ENCODE measurements at regions not wholly inside any gene's neighbourhood (a gene's known extent, or its start where the extent isn't known, plus 50 kb on each side); places are given as distances from the start of the nearest gene placed in this dataset.

DNA sequence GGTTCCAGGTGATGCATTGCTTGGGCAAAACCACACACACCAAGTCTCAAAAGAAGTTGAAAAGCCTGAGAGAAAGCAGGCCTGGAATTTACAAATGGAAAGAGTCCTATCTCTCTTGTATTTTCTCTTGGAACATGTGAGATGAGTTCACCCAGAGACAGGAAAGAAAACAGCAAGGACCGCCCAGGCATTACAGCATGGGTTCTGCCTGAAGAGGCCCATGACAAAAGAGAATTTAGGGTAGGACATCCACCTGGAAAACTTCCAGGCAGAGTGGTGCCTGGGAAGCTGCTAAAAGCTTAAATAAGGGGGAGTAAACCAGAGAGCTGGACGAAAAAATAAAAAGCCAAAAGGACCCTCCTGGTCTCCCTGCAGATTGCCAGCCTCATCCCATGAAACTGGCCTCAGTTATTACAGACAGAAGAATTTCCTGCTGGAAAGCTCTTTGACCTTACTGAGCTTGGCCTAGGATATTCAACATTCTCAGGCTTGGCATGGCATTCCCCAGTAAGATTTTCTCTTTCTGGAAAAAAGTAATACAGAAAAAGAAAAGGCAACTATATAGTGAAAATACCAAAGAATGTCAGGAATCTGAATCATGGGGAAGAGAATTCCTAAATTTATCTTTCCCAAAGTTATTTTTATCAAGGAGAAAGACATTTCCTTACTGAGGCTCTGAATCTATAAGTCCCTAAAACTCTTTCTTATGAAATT lies 121.3 kb upstream of the NUDT4 start:
- DNase-seq, result no peak

GRCh38 chr12:93261505-93262094 lies 116.1 kb upstream of the NUDT4 start:
- DNase-seq, result no peak

DNA sequence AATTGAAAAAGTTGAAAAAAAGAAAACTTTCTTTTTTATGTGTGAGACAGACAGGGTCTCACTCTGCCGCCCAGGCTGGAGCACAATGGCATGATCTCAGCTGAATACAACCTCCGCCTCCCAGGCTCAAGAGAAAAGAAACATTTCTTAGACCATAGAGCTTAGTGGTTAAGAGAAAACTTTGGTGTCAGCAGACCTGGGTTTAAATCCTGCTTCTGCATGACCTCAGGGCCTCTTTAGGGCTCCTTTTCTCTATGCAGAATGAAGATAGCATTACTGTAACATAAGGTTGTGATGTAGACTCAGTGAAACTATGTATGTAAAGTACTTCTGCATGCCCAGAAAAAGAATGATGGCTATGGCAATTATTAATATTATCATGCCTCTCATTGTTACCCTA lies 104.7 kb upstream of the NUDT4 start:
- DNase-seq, result no peak

DNA sequence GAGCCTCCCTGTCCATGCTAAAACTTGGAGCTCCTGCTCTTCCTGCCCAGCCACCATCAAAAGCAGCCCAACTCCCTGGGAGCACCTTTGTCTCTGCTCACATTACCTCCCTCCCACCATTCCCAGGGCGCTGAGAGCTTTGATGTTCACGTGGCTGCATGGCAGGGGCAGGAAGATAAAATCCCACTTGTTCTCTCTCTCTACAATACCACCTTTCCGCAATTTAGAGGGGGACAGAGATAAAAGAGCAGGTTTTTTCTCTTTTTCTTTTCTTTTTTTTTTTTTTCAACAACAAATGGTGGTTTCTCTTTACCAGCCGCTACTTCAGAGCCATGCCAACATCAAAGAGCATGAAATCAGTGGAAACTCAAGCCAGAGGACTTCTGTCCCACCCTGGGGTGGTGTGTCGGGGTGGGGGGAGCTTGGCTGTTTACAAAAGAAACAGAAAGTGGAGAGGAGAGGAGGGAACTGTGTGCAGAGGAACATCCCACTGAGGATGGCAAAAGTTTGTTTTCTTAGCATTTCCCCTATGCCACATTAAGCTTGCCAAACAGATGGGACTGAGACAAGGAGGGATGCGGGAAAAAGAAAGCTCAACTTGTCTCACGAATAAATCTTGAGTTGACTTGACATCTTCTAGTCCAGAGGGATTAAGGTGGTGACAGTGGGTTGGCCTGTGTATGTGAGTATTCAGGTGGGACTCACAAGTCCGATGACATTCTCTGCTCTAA lies 103.7 kb upstream of the NUDT4 start:
- DNase-seq, result no peak

GRCh38 chr12:93274937-93275336 lies 102.8 kb upstream of the NUDT4 start:
- DNase-seq, result no peak

GRCh38 chr12:93275589-93275988 lies 102.1 kb upstream of the NUDT4 start:
- DNase-seq, result no peak

- DNase-seq, result no peak
Observed at GRCh38 chr12:93279565-93280412, 97.9 kb upstream of the NUDT4 start.

DNA sequence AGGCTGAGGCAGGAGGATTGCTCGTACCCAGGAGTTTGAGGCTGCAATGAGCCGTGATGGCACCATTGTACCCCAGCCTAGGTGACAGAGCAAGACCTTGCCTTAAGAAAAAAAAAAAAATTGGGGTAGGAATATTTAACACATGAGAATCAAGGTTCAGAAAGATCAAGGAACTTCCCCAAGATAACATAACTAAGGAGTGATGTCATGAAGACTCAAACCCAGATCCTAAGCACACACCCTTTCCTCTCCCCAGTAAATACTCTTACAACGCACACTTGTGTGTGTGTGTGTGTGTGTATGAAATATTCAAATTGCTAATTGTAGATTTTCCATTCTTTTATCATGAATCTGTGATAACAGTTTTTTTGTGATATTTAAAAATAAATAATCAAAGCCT lies 90.6 kb upstream of the NUDT4 start:
- no peak for DNase-seq

GRCh38 chr12:93288626-93289025 lies 89.1 kb upstream of the NUDT4 start:
- no peak for DNase-seq

GRCh38 chr12:93290391-93290790 lies 87.3 kb upstream of the NUDT4 start:
- DNase-seq, result no peak

DNA sequence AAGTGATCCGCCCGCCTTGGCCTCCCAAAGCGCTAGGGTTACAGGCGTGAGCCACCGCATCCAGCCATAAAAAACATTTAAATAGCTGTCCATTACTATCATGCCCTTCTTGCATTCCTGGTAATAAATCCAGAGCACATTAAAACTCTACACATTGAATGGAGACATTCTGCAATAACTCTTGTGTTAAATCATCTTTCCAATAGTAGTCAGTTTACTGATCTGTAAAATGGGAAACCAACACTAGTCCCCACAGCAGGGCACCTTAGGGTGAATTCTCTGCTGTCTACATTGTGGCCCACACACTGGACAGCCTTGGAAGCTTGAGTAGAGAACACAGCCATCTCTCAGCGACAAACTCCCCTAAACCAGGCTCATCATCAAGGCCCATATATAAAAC lies 85.5 kb upstream of the NUDT4 start:
- DNase-seq, result no peak

DNA sequence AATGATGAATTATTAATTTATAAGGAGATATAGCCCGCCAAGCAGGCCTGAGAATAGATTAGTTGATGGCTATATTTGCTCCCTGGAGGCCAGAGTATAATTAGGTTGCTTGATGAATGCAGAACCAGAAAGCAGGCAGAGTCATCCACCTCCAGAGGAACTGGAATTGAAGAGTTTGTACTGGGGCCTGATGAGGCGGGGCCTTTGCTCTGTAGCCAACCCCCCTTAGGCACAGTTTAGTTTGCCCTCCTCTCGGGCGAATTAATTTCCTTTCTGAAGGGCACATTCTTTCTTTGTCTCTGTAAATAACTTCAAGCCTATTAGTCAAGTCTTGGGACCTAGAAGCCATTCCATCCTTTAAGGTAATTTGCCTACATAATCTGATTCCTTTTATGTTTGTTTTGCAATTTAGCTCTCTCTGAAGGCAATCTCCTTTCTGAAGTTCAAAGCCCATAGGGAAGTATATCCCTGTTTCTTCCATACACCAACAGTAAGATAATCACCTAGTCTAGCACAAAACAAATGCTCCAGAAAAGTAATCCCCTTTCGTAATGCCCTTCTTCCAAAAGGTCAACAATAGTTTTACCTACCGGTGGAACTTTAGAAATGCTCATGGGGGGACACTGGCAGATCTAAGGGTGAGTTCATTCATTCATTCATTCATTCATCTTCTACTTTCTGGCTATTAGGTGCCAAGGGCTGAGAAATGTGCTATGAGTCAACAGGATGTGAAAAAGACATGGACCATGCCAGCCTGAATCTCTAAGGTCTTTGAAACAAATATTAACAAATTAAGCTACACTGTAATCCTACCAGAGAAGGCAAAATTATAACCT lies 84.8 kb upstream of the NUDT4 start:
- no peak for DNase-seq

DNA sequence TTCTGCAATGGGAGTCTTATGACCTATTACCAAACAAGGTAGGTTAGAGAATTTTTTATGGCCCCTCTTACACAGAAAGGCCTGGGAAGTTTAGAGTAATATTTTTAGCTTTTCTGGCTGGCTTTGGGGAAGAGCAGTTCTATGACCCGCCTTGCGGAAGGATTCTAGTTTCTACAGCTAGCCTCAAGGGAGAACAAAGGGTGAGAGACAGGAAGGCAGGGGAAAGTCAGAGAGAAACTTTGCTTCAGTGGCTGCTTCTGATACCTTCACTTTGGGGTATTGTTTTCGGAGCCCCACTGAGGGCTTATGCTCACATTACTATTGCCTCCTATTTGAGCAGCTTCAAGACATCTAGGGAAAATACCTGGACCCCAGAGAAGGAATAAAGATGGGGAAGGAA lies 80.7 kb upstream of the NUDT4 start:
- DNase-seq, result no peak

- DNase-seq, result no peak
Observed at GRCh38 chr12:93297536-93297935, 80.2 kb upstream of the NUDT4 start.

DNA sequence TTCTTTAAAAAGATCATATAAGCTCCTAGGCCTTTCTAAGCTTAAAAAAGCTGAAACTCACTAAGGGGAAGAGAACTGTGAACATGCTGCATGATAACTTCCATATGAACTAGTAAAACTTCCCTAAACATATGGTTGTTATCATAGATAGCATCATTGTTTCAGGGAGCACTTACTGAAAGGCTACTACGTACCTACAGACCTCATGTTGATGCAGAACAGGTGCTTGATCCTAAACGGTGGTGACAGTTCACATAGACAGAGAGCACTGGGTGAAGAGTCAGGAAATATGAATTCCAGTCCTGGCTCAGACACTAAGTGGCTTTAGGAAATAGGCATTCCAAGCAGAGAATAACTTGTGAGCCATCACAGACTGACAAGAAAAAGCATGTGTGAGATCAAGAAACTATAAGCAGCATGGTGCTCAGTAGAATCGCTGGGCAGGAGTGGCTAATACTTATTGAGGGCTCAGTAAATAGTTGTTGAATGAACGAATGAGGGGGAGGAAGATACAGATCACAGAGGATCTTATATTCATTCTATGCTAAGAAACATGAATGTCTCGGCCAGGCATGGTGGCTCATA lies 78.4 kb upstream of the NUDT4 start:
- DNase-seq, result no peak

DNA sequence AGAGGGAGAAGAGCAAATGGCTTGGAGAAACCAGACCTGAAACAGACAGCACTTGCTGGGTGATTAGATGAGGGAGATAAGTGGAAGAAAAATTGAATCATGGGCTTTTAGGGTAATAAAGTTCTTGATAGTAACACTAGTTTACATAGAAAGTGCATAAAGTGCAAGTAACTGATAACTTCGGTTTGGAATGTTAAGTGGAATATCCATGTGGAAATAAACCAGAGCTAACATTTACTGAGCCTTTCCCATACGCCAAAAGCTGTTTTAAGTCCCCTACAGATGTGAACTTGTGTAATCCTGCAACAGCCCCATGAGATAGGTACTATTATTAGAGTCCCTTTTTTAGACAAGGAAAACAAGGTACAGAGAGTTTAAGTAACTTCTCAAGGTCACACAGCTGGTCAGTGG lies 77.1 kb upstream of the NUDT4 start:
- no peak for DNase-seq

GRCh38 chr12:93302331-93303229 lies 75.1 kb upstream of the NUDT4 start:
- no peak for DNase-seq

DNA sequence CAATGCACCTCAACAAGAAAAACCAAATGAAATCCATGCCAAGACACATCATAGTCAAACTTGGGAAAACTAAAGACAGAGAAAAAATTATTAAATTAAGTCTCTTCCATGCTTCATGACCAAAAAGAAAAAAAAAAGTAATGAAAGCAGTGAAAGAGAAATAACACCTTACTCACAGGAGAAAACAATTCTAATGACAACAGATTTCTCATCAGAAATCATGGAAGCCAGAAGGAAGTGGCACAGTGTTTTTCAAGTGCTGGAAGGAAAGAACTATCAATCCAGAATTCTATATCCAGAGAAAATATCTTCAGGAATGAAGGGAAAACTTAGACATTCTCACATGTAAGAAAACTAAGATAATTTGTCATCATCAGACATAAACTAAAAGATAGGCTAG lies 71.1 kb upstream of the NUDT4 start:
- DNase-seq, result no peak

DNA sequence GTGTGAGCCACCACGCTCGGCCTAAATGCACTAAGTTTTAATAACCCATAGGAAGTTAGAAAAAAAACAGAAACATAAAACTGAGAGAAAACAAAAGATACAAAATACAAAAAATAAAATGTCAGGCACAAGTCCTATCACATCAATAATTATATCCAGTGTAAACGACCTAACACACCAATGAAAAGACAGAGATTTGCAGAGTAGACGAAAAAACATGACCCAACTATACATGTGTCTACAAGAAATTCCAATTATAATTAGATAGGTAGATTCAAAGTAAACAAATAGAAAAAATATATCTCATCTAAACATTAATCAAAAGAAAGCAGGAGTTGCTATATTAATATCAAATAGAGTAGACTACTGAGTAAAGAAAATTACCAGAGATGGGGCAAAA lies 69.4 kb upstream of the NUDT4 start:
- no peak for DNase-seq

DNA sequence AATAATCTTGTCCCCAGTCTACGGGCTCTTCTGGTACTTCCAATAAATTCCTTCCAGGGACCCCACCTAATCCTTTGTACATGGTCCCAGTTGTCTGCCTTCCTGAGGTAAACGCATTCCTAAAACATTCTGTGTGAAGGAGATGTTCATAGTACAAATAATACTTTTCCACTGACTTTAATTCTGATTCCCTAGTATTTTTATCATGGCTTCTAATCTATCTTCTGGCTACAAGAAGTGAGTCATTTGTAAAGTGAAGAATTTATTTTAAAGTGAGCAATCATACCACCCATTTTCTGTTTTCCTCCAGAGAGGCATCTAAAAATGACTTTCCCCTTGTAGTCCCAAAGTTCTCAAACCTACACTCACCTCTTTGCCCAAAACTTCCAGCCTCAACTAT lies 65.9 kb upstream of the NUDT4 start:
- no peak for DNase-seq

- DNase-seq, result no peak
Observed at GRCh38 chr12:93314177-93314497, 63.6 kb upstream of the NUDT4 start.
